Thoracic aorta (tissue), 2 donors: ENCODE measurements at regions not wholly inside any gene's neighbourhood (a gene's known extent, or its start where the extent isn't known, plus 50 kb on each side); places are given as distances from the start of the nearest gene placed in this dataset.

Source experiments
- ATAC-seq: fragments of 150-250 bp; one replicate; pipeline ENCODE4 v1.8.0; 2017; ENCODE audit warnings: low read depth; ENCODE audit not compliant: insufficient number of reproducible peaks, low FRiP score
- DNase-seq: peaks from one replicate; pipeline ENCODE4 v3.0.0-alpha.2; 2020; ENCODE audit warnings: low spot score
- H3K27ac ChIP-seq, 2 donors: fragments of 200-600 bp; sonication (generic); 1 replicate in 1 of 2; 2 replicates in 1 of 2; pipeline ENCODE4 v1.5.1; 2016; ENCODE audit warnings: mild to moderate bottlenecking in 2 of 2, moderate library complexity in 2 of 2
- H3K27me3 ChIP-seq: fragments of 200-600 bp; sonication (generic); replicated peaks from 2 replicates; pipeline ENCODE4 v1.6.0; 2016; ENCODE audit warnings: mild to moderate bottlenecking; ENCODE audit not compliant: insufficient read depth
- H3K36me3 ChIP-seq: fragments of 200-600 bp; sonication (generic); one replicate; pipeline ENCODE4 v1.5.1; 2016
- H3K4me1 ChIP-seq, 2 donors: fragments of 200-600 bp; sonication (generic); 1 replicate in 1 of 2; 2 replicates in 1 of 2; pipeline versions ENCODE4 v1.5.1 to v1.6.0; 2016; ENCODE audit warnings: low read depth in 2 of 2, mild to moderate bottlenecking in 1 of 2; ENCODE audit not compliant: control insufficient read depth in 1 of 2
- H3K4me3 ChIP-seq: fragments of 200-600 bp; sonication (generic); 2 replicates; pipeline ENCODE4 v1.5.1; 2016; ENCODE audit warnings: mild to moderate bottlenecking
- H3K9me3 ChIP-seq: fragments of 200-600 bp; sonication (generic); 2 replicates; pipeline ENCODE4 v1.5.1; 2016
- TF ChIP-seq, protein P1 (sequence below): fragments of 200-600 bp; sonication (generic); IDR thresholded peaks from one replicate; pipeline ENCODE4 v1.5.1; 2019; ENCODE audit warnings: antibody characterized with exemption

DNA sequence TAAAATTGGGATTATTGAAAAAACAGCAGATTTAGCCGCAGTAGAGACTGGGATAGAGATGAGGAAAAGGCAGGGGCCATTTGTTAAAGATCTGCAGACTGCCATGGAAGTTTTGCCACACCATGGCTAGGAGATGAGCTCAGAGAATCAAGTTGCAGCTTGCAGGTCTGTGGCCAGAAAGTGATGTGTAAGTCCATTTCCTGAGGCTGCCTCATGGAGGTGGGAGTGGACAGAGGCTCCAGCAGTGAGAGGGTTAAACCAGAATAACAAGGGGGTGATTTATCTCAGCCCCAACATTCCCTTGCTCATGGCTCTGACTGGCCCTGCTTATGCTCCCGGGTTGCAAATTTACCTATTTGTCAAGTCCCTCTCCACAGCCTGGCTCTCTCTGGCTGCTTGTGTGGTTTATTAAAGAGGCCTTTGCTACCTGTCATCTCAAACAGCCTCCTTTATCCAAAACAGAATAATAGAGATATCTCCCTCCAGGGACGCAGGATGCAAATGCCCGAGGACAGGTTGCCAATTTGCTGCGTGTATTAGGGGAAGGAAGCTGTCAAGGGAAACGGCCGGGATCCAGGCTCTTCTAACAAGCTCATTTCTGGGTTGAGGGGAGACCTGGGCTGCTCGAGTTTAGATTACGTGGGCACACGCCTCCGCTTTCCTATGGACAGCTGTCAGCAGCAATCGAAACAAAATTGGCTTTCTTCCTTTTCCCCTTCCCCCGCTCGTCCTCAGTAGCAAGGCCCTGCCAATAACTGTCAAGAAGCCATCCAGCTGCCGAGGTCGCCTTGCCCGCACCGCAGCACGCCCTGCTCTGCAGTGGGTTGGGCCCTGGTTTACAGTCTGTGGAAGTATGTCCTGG, 72.8 kb upstream of the PITX1 start:
- TF ChIP-seq, protein P1, sequence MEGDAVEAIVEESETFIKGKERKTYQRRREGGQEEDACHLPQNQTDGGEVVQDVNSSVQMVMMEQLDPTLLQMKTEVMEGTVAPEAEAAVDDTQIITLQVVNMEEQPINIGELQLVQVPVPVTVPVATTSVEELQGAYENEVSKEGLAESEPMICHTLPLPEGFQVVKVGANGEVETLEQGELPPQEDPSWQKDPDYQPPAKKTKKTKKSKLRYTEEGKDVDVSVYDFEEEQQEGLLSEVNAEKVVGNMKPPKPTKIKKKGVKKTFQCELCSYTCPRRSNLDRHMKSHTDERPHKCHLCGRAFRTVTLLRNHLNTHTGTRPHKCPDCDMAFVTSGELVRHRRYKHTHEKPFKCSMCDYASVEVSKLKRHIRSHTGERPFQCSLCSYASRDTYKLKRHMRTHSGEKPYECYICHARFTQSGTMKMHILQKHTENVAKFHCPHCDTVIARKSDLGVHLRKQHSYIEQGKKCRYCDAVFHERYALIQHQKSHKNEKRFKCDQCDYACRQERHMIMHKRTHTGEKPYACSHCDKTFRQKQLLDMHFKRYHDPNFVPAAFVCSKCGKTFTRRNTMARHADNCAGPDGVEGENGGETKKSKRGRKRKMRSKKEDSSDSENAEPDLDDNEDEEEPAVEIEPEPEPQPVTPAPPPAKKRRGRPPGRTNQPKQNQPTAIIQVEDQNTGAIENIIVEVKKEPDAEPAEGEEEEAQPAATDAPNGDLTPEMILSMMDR: no peak
- H3K27me3 ChIP-seq: no peaks in the 10 kb centered on the region
- H3K4me1 ChIP-seq: no peaks in the 10 kb centered on the region
- no peak for DNase-seq
- H3K27ac ChIP-seq: no peak overlapping the region
- H3K36me3 ChIP-seq: no peaks in the 10 kb centered on the region
- ATAC-seq: no peak
- H3K9me3 ChIP-seq: no peaks in the 10 kb centered on the region
- H3K4me3 ChIP-seq: no peak overlapping the region

DNA sequence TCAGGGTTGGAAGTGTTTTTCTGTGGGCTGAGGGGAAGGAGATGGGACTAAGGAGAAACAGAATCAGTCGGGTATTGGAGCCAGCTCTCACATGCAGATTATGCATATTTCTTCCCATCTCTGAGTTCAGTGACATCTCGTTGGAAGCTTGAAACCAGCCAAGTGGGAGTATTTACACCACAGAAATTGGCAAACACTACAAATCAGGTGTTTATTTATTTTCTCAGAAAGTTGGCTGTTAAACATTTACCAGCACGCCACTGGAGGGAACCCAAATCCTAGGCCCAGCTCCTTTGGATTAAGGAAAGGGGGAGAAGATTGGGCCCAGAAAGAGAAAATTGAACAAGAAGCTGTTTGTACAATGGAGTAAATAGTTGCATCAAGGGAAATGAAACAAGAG, 72.1 kb upstream of the PITX1 start:
- TF ChIP-seq, protein P1: no peak

GRCh38 chr5:135105105-135105484, 71.1 kb upstream of the PITX1 start:
- Histone ChIP-seq H3K4me1 (no peaks in the 10 kb centered on the region), H3K36me3 (no peaks in the 10 kb centered on the region), H3K4me3 (no peak overlapping the region), H3K27me3 (no peaks in the 10 kb centered on the region), H3K27ac (no peak overlapping the region), H3K9me3 (no peaks in the 10 kb centered on the region)
- DNase-seq: no peak
- ATAC-seq: no peak
- TF ChIP-seq, protein P1: no peak

More for the DNA sequence above, 72.1 kb upstream of the PITX1 start:
- Histone ChIP-seq H3K4me3 (no peak overlapping the region), H3K36me3 (no peaks in the 10 kb centered on the region), H3K27ac (no peak overlapping the region), H3K4me1 (no peaks in the 10 kb centered on the region), H3K9me3 (no peaks in the 10 kb centered on the region), H3K27me3 (no peaks in the 10 kb centered on the region)
- ATAC-seq (no peak), DNase-seq (no peak)

- Histone ChIP-seq H3K4me1 (no peaks in the 10 kb centered on the region), H3K9me3 (no peaks in the 10 kb centered on the region), H3K27ac (no peak overlapping the region), H3K36me3 (no peaks in the 10 kb centered on the region), H3K4me3 (no peak overlapping the region), H3K27me3 (no peaks in the 10 kb centered on the region)
- no peak for ATAC-seq
- DNase-seq: no peak
- TF ChIP-seq, protein P1: no peak
Observed at GRCh38 chr5:135103575-135103853, 69.5 kb upstream of the PITX1 start.

DNA sequence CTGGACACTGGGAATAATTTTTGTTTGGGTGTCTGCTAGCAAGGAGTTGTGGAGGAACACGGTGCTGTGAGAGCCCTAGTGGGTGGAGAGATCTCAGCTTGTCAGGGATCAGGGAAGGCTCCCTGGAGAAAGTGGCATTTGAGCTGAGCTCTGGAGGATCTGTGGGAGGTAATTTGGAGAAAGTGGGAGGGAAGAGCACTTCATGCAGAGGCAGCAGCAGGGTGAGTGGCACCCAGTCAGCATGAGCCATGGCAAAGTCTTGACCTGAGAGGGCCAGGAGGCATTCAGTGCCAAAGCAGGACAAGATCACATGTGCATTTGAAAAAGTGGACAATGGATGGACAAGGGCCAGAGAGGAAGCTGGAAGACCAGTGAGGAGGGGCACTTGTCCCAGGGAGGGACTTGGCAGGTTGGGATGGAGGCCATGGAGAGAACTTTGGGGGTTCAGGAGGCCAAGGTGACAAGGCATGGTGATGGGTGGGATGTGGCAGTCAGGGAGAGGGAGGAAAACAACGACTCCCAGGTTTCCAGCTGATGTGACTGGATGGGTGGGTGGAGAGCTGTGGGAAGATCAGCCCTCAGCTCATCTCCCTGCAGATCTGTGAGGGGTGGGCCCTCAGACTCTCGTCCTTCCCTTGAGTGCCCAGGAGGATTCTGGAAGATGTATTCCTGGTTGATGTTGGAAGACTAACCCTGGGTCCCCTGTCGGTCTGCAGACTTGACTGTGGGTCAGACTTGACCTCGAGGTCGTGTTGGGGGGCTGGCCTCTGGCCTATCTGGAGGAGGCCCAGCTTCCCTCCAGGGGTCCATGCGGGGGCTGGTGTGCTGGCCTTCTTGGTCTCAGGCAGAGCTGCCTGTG, 68.9 kb upstream of the PITX1 start:
- Histone ChIP-seq H3K27ac (no peak overlapping the region), H3K27me3 (no peaks in the 10 kb centered on the region), H3K9me3 (no peaks in the 10 kb centered on the region), H3K4me1 (no peaks in the 10 kb centered on the region), H3K4me3 (no peak overlapping the region), H3K36me3 (no peaks in the 10 kb centered on the region)
- TF ChIP-seq, protein P1: no peak
- ATAC-seq (no peak), DNase-seq (no peak)
